GM18505 (cell line): ENCODE measurements at regions not wholly inside any gene's neighbourhood (a gene's known extent, or its start where the extent isn't known, plus 50 kb on each side); places are given as distances from the start of the nearest gene placed in this dataset.

Experiments
- ATAC-seq: cut with Tn5 transposase; IDR thresholded peaks from one replicate; pipeline ENCODE4 v1.9.1; 2021; ENCODE audit not compliant: unreplicated experiment
- POLR2A ChIP-seq: IDR thresholded peaks from 4 replicates; pipeline ENCODE4 v1.6.1; 2011; ENCODE audit warnings: borderline replicate concordance; ENCODE audit not compliant: insufficient read depth, insufficient read length; ENCODE audit errors: extremely low read depth

GRCh38 chr5:133841831-133842750 lies 126.3 kb downstream of the C5orf15 start:
- no peak for ATAC-seq

GRCh38 chr5:133840168-133840567 lies 128.3 kb downstream of the C5orf15 start:
- no peak for TF ChIP-seq POLR2A
- no peak for ATAC-seq

More at GRCh38 chr5:133841831-133842750, 126.3 kb downstream of the C5orf15 start:
- no peak for TF ChIP-seq POLR2A

- TF ChIP-seq POLR2A = no peak
- no peak for ATAC-seq
These were observed 128.7 kb downstream of the C5orf15 start for GRCh38 chr5:133839721-133840120.

GRCh38 chr5:133839090-133839489 lies 129.3 kb downstream of the C5orf15 start:
- no peak for ATAC-seq
- TF ChIP-seq POLR2A = no peak

GRCh38 chr5:133838286-133838685 lies 130.1 kb downstream of the C5orf15 start:
- TF ChIP-seq POLR2A = no peak
- no peak for ATAC-seq

GRCh38 chr5:133831491-133832224 lies 136.8 kb downstream of the C5orf15 start:
- no peak for TF ChIP-seq POLR2A
- no peak for ATAC-seq

GRCh38 chr5:133830911-133831310 lies 137.5 kb downstream of the C5orf15 start:
- no peak for ATAC-seq
- no peak for TF ChIP-seq POLR2A

- TF ChIP-seq POLR2A = no peak
- no peak for ATAC-seq
These were observed 138.1 kb downstream of the C5orf15 start for GRCh38 chr5:133830281-133830680.

GRCh38 chr5:133829786-133830185 lies 138.6 kb downstream of the C5orf15 start:
- TF ChIP-seq POLR2A = no peak
- ATAC-seq = no peak

- ATAC-seq = no peak
- no peak for TF ChIP-seq POLR2A
These were observed 139.7 kb downstream of the C5orf15 start for GRCh38 chr5:133828722-133829121.

- ATAC-seq = no peak
- TF ChIP-seq POLR2A = no peak
These were observed 140.6 kb downstream of the C5orf15 start for GRCh38 chr5:133827830-133828229.

- TF ChIP-seq POLR2A = no peak
- no peak for ATAC-seq
These were observed 141.4 kb downstream of the C5orf15 start for GRCh38 chr5:133827011-133827410.

GRCh38 chr5:133825631-133826289 lies 142.7 kb downstream of the C5orf15 start:
- TF ChIP-seq POLR2A = no peak
- ATAC-seq = peak; percentile 37
